NB4 (cell line): ENCODE measurements at regions not wholly inside any gene's neighbourhood (a gene's known extent, or its start where the extent isn't known, plus 50 kb on each side); places are given as distances from the start of the nearest gene placed in this dataset.
A peak's percentile ranks its signal among the peaks of the same experiment; 100 is the strongest.

Experiments used
- DNase-seq: peaks from one replicate; pipeline ENCODE4 v3.0.0; 2010; ENCODE audit warnings: low read depth
- H3K4me3 ChIP-seq: one replicate; pipeline ENCODE4 v1.5.1; 2011; ENCODE audit warnings: mild to moderate bottlenecking, low read depth, low read length, moderate library complexity
- CTCF ChIP-seq: IDR thresholded peaks from one replicate; pipeline ENCODE4 v1.5.1; 2012; ENCODE audit warnings: low read depth, low read length
- MAX ChIP-seq: IDR thresholded peaks from 2 replicates; pipeline ENCODE4 v1.6.1; 2011; ENCODE audit warnings: low read depth, low read length
- MYC ChIP-seq: IDR thresholded peaks from 2 replicates; pipeline ENCODE4 v1.6.1; 2011; ENCODE audit warnings: low read depth, low read length
- POLR2A ChIP-seq: IDR thresholded peaks from 2 replicates; pipeline ENCODE4 v1.6.1; 2011; ENCODE audit warnings: mild to moderate bottlenecking; ENCODE audit not compliant: insufficient read length; ENCODE audit errors: extremely low read depth

- no peak for DNase-seq
- no peak for TF ChIP-seq POLR2A
- no peak overlapping the region for H3K4me3 ChIP-seq
Measured at GRCh38 chr9:109893241-109893640, 113.2 kb downstream of the PALM2AKAP2 start.

- TF ChIP-seq MYC (no peak), POLR2A (no peak), MAX (no peak), CTCF (no peak)
- no peak overlapping the region for H3K4me3 ChIP-seq
- no peak for DNase-seq
Measured at GRCh38 chr9:109894473-109894872, 114.5 kb downstream of the PALM2AKAP2 start.

GRCh38 chr9:109894921-109895758 lies 115.1 kb downstream of the PALM2AKAP2 start:
- DNase-seq = peak; percentile 70
- no peak overlapping the region for H3K4me3 ChIP-seq
- TF ChIP-seq MAX (no peak), POLR2A (no peak), MYC (no peak), CTCF (no peak)

GRCh38 chr9:109901201-109901600 lies 121.2 kb downstream of the PALM2AKAP2 start:
- H3K4me3 ChIP-seq = no peak overlapping the region
- TF ChIP-seq POLR2A (no peak), CTCF (no peak), MAX (no peak), MYC (no peak)
- DNase-seq = no peak

- DNase-seq = peak; percentile 79
- TF ChIP-seq MYC (peak; percentile 82), MAX (peak; percentile 93), POLR2A (no peak), CTCF (peak; percentile 75)
- H3K4me3 ChIP-seq = no peak overlapping the region
Measured at GRCh38 chr9:109903515-109904138, 123.6 kb downstream of the PALM2AKAP2 start.

- no peak for DNase-seq
- TF ChIP-seq MYC = no peak
- no peak for TF ChIP-seq MAX
- TF ChIP-seq CTCF = no peak
- no peak for TF ChIP-seq POLR2A
- H3K4me3 ChIP-seq = no peak overlapping the region
Measured at GRCh38 chr9:109904666-109905065, 124.7 kb downstream of the PALM2AKAP2 start.
